ENCODE measurements at regions not wholly inside any gene's neighbourhood (a gene's known extent, or its start where the extent isn't known, plus 50 kb on each side); places are given as distances from the start of the nearest gene placed in this dataset.

- no peaks in the 10 kb centered on the region for H3K4me1 ChIP-seq (ENCODE audit: control insufficient read depth, insufficient read depth, low read length)
- in situ Hi-C loops (cut with MboI; ENCODE audit: low sequenced_read_pairs): no loop called here
- DNase-seq (no peak), ATAC-seq (ENCODE audit: low read depth) (no peak)
- no peak overlapping the region for H3K9ac ChIP-seq (ENCODE audit: low read depth, low read length)
- no peak overlapping the region for H4K8ac ChIP-seq (ENCODE audit: low read depth in 2 of 2, low read length in 2 of 2)
- H3K4me2 ChIP-seq (ENCODE audit: low read depth, low read length): no peak overlapping the region
- H3K27me3 ChIP-seq (ENCODE audit: control insufficient read depth, insufficient read depth, low read length): no peaks in the 10 kb centered on the region
- no peak overlapping the region for H3K14ac ChIP-seq (replicated peaks; ENCODE audit: low read depth, low read length)
- H4K91ac ChIP-seq (ENCODE audit: insufficient read depth, low read depth, low read length): no peak overlapping the region
- no peak overlapping the region for H3K4me3 ChIP-seq (ENCODE audit: insufficient read depth, low read depth, low read length)
- H4K20me1 ChIP-seq (ENCODE audit: insufficient read depth, low read length): no peaks in the 10 kb centered on the region
- ChIA-PET POLR2A (ENCODE audit: unreplicated experiment) (no interaction called here), CTCF (no interaction called here)
- H3K9me3 ChIP-seq (ENCODE audit: control insufficient read depth, insufficient read depth, low read length): no peaks in the 10 kb centered on the region
- no peak overlapping the region for H2BK15ac ChIP-seq (ENCODE audit: low read depth, low read length)
- BruUV-seq (replicated peaks): no TSS peak
- no peak overlapping the region for H3K27ac ChIP-seq (ENCODE audit: insufficient read depth, low read length)
- no peak overlapping the region for H2AK9ac ChIP-seq (replicated peaks; ENCODE audit: low read depth, low read length, poor library complexity)
- no peak overlapping the region for H2BK120ac ChIP-seq (ENCODE audit: low read depth, low read length)
- intact Hi-C loops (cut with micrococcal nuclease): no loop called here
- H3K9me1 ChIP-seq (ENCODE audit: insufficient read depth, low read length): no peaks in the 10 kb centered on the region
- no peak overlapping the region for H3K23ac ChIP-seq (ENCODE audit: low read depth, low read length)
- H3K36me3 ChIP-seq (ENCODE audit: control insufficient read depth, insufficient read depth, low read length): no peaks in the 10 kb centered on the region
- no peak overlapping the region for H2BK5ac ChIP-seq (ENCODE audit: low read depth, low read length, poor library complexity, severe bottlenecking)
- H4K5ac ChIP-seq (ENCODE audit: low read depth, low read length): no peak overlapping the region
- H2AK5ac ChIP-seq (ENCODE audit: low read depth, low read length): no peak overlapping the region
- no peak overlapping the region for H2BK20ac ChIP-seq (ENCODE audit: low read depth, low read length)
- no peak overlapping the region for H3K18ac ChIP-seq (ENCODE audit: low read depth, low read length)
- no peak overlapping the region for H3K4ac ChIP-seq (ENCODE audit: low read depth, low read length)
- H2AFZ ChIP-seq (replicated peaks; ENCODE audit: low read length, poor library complexity): no peak overlapping the region
- TF ChIP-seq SMC3 (IDR thresholded peaks at IDR 0.05; ENCODE audit: low read depth, low read length) (no peak), RFX5 (IDR thresholded peaks at IDR 0.05; ENCODE audit: low read depth, low read length) (no peak), BHLHE40 (IDR thresholded peaks at IDR 0.05; ENCODE audit: low read depth, low read length) (no peak), POLR2A (IDR thresholded peaks at IDR 0.05; ENCODE audit: low read depth, low read length) (no peak), MXI1 (IDR thresholded peaks at IDR 0.05; ENCODE audit: borderline replicate concordance, low read depth, low read length) (no peak), CTCF (conservative IDR thresholded peaks at IDR 0.05; ENCODE audit: low read depth, low read length) (no peak), CHD1 (IDR thresholded peaks at IDR 0.05; ENCODE audit: low read depth, low read length) (no peak)
- H3K56ac ChIP-seq (ENCODE audit: extremely low read depth, insufficient read depth, low read length): no peak overlapping the region
- dilution Hi-C loops (cut with HindIII; ENCODE audit: low sequenced_read_pairs, unreplicated experiment): no loop called here
- H3K79me1 ChIP-seq (ENCODE audit: low read depth in 1 of 2, low read length in 2 of 2): no peaks in the 10 kb centered on the region
- 63% methylated on average over 1 of the region's 1 CpG; no CpG with 5 or more reads in 1 of the 2 experiments for WGBS, 2 experiments (ENCODE audit: extremely low coverage in 2 of 2, insufficient read length in 1 of 2)
These were observed 91.0 kb upstream of the SLC4A10 start for GRCh38 chr2:161533218-161533617.
